Upper lobe of left lung (tissue), 4 donors: ENCODE measurements at regions not wholly inside any gene's neighbourhood (a gene's known extent, or its start where the extent isn't known, plus 50 kb on each side); places are given as distances from the start of the nearest gene placed in this dataset.

Experiments used
- EP300 ChIP-seq, 4 donors: sonication (generic); formaldehyde crosslinking; IDR thresholded peaks; one replicate each; pipeline ENCODE4 v1.5.1; 2017; ENCODE audit warnings: antibody characterized with exemption in 4 of 4, control low read depth in 2 of 4
- POLR2A ChIP-seq, 4 donors: fragments of 450-650 bp; IDR thresholded peaks; one replicate each; pipeline ENCODE4 v1.5.1; 2016 to 2017; ENCODE audit warnings: antibody characterized with exemption in 4 of 4, mild to moderate bottlenecking in 2 of 4
- POLR2AphosphoS5 ChIP-seq, 2 donors: sonication (generic); formaldehyde crosslinking; IDR thresholded peaks; one replicate each; pipeline ENCODE4 v1.5.1; 2017; ENCODE audit warnings: antibody characterized with exemption in 2 of 2
- TF ChIP-seq, protein P1 (sequence below), 6 experiments: fragments of 450-650 bp in 4 of 6; fragments of 200-600 bp in 2 of 6; sonication (generic) in 2 of 6; IDR thresholded peaks; one replicate each; pipeline ENCODE4 v1.5.1; 2016 to 2019; ENCODE audit warnings: antibody characterized with exemption in 6 of 6

DNA sequence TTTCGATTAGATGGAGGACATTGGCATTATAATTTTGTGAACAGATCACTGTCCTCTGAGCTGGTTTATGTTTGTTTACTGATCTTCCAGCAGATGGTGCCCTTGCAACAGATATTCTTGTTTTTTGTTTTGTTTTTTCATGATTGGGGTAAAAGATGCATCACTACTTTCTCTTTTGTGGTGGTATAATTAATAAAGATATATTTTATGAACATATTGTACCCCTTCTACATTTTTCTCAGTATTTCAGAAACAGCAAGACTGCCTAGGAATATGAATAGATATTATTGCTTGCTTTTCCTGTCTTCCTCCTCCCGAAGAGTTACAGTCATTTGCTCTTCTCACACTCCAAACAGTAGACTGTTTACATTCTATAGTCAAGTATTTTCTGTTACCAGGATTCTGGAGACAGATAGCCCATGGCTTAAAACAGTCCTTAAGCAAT, 905.2 kb downstream of the TRAM1L1 start:
- TF ChIP-seq, protein P1, sequence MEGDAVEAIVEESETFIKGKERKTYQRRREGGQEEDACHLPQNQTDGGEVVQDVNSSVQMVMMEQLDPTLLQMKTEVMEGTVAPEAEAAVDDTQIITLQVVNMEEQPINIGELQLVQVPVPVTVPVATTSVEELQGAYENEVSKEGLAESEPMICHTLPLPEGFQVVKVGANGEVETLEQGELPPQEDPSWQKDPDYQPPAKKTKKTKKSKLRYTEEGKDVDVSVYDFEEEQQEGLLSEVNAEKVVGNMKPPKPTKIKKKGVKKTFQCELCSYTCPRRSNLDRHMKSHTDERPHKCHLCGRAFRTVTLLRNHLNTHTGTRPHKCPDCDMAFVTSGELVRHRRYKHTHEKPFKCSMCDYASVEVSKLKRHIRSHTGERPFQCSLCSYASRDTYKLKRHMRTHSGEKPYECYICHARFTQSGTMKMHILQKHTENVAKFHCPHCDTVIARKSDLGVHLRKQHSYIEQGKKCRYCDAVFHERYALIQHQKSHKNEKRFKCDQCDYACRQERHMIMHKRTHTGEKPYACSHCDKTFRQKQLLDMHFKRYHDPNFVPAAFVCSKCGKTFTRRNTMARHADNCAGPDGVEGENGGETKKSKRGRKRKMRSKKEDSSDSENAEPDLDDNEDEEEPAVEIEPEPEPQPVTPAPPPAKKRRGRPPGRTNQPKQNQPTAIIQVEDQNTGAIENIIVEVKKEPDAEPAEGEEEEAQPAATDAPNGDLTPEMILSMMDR (IDR thresholded peaks at IDR 0.05) = no peak
- no peak for TF ChIP-seq EP300 (IDR thresholded peaks at IDR 0.05)
- TF ChIP-seq POLR2A (IDR thresholded peaks at IDR 0.05) = no peak
- TF ChIP-seq POLR2AphosphoS5 (IDR thresholded peaks at IDR 0.05) = no peak
